ENCODE measurements at regions not wholly inside any gene's neighbourhood (a gene's known extent, or its start where the extent isn't known, plus 50 kb on each side); places are given as distances from the start of the nearest gene placed in this dataset.

DNA sequence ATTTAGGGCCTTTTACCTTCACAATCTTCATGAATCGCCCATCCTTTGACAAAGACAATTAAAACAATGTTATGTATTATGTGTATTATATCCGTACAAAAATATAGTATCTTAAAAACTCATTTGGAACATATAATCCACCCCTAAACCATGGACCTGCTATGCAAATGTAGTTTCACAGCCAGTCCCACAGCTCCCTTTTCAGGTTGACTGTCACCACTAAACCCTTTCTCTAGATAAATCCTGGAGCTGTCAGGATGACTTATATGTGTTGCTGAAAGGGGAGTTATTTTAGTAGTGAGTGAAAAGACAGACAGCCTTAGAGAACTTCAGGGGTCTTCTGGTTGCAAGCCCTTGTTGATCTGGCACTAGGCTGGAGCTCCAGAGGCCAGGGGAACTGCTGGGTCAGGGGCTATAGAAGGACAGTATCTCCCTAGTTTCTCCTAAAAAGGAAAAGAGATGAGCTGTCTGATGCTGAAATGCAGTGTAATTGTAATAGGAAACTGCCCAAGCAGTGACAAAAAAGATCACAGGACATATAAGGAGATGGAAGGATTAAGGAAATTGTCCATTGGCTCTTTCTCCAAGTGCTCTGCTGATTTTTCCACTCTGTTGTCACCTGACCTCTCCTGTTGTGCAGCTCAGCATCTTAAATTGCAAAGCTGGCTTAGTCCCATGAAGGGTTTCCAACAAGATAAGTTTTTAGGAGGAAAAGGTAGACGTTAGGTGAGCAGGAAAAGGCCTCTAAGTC, 127.7 kb downstream of the S1PR1 start:
- Histone ChIP-seq H3K9me3 (no peaks in the 10 kb centered on the region), H3K4me1 (no peaks in the 10 kb centered on the region), H3K4me3 (no peak overlapping the region), H3K36me3 (no peaks in the 10 kb centered on the region), H3K27me3 (ENCODE audit: low read depth) (no peaks in the 10 kb centered on the region), H3K27ac (no peak overlapping the region)
- TF ChIP-seq, protein P1, sequence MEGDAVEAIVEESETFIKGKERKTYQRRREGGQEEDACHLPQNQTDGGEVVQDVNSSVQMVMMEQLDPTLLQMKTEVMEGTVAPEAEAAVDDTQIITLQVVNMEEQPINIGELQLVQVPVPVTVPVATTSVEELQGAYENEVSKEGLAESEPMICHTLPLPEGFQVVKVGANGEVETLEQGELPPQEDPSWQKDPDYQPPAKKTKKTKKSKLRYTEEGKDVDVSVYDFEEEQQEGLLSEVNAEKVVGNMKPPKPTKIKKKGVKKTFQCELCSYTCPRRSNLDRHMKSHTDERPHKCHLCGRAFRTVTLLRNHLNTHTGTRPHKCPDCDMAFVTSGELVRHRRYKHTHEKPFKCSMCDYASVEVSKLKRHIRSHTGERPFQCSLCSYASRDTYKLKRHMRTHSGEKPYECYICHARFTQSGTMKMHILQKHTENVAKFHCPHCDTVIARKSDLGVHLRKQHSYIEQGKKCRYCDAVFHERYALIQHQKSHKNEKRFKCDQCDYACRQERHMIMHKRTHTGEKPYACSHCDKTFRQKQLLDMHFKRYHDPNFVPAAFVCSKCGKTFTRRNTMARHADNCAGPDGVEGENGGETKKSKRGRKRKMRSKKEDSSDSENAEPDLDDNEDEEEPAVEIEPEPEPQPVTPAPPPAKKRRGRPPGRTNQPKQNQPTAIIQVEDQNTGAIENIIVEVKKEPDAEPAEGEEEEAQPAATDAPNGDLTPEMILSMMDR (IDR thresholded peaks at IDR 0.05) = no peak
- intact Hi-C loops (cut with DNase I) = no loop called here
- DNase-seq (no peak), ATAC-seq (no peak)

DNA sequence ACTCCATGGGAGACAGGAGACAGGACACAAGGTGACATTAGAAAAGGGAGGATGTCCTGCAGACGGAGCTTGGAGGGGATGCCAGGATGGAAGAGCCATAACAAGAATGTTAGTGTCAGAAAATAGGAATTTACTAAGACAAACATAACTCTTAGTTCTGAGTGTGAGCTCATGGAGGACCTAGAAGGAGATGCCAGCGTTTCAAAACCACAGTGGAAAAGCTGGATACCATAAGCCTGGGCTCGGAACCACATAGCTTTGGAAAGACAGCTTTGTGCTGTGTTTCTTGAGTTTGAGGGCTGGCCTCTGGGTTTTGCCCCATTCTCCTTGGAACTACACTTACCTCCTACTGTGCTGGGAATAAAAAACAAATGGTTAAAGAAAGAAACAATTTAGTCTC, 128.4 kb downstream of the S1PR1 start:
- no peak for DNase-seq
- Histone ChIP-seq H3K36me3 (no peaks in the 10 kb centered on the region), H3K27me3 (ENCODE audit: low read depth) (no peaks in the 10 kb centered on the region), H3K9me3 (no peaks in the 10 kb centered on the region), H3K4me1 (no peaks in the 10 kb centered on the region), H3K27ac (no peak overlapping the region), H3K4me3 (no peak overlapping the region)
- intact Hi-C loops (cut with DNase I) = no loop called here
- TF ChIP-seq, protein P1 (IDR thresholded peaks at IDR 0.05) = no peak
- ATAC-seq = no peak

DNA sequence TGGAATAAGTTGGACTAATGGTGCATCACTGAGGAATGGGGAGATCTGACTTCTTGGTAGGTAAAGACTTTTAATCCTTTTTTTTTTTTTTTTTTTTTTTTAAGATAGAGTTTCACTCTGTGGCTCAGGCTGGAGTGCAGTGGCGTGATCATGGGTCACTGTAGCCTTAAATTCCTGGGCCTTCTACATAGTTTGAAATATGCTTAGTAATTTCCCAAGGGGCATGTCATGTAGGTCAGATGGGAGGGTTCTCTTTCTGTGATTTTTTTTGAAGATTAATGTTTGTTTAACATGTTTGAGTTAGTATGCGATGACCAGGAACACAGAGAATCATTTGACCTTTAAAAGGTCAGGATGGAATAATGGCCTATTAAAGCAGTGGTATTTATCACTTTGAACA, 129.1 kb downstream of the S1PR1 start:
- DNase-seq (no peak), ATAC-seq (no peak)
- Histone ChIP-seq H3K4me3 (no peak overlapping the region), H3K4me1 (no peaks in the 10 kb centered on the region), H3K36me3 (no peaks in the 10 kb centered on the region), H3K27ac (no peak overlapping the region), H3K27me3 (ENCODE audit: low read depth) (no peaks in the 10 kb centered on the region), H3K9me3 (no peaks in the 10 kb centered on the region)
- intact Hi-C loops (cut with DNase I) = no loop called here
- TF ChIP-seq, protein P1 (IDR thresholded peaks at IDR 0.05) = no peak

DNA sequence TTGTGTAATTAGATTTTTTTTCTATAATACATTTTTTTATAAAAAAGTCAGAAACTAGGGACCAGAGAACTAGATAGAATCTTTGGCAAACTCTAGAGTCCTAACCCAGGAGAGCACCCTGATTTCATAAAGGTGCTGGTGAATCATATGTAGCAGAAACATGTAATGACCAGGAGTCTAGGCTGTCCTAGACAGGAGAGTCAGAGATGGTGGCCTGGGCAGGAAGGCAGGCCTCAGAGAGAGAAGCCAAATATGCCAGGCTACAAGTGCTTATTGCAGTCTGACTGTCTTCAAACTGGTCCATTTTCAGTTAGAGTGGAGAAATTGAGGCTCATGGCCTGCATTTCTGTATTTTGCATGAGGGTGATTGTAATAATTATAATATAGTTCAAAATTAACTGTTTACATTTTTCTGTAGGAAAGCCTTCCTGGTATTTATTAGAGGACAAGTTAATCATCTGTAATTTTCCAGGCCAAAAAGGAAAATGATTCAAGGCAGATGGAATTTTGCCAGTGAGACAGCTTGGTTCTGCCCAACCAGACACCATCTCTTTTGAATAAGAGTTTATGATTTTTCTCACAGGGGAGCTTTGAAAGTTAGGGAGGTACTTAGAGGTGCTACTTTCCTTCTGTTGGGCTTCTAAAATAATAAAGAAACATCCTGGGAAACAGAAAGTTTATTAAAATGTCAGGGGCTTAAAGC, 129.8 kb downstream of the S1PR1 start:
- Histone ChIP-seq H3K27me3 (ENCODE audit: low read depth) (no peaks in the 10 kb centered on the region), H3K27ac (no peak overlapping the region), H3K4me3 (no peak overlapping the region), H3K9me3 (no peaks in the 10 kb centered on the region), H3K36me3 (no peaks in the 10 kb centered on the region), H3K4me1 (no peaks in the 10 kb centered on the region)
- intact Hi-C loops (cut with DNase I) = no loop called here
- ATAC-seq = no peak
- TF ChIP-seq, protein P1 (IDR thresholded peaks at IDR 0.05) = no peak
- DNase-seq = no peak

DNA sequence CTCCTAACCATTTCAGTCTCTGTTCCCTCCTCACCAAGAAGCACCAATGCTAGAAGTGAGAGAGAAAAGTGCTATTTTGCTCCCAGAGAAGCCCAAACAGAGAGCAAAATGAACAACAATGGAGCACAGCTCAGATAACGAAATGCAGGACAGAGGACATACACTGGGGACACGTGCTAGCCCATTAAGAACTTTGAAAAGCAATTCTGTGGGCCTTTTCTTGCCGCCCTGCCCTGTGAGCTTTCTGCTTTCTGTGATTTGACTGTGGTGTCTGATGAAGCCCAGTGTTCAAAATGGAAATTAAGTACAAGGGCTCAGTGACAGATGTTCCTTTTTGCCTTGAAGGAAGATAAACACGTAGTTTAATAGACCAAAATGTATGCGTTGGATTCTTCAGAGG, 130.8 kb downstream of the S1PR1 start:
- DNase-seq (no peak), ATAC-seq (no peak)
- no peaks in the 10 kb centered on the region for H3K4me1 ChIP-seq
- H3K9me3 ChIP-seq = peaks cover under 1% of the 10 kb centered on the region
- H3K36me3 ChIP-seq = no peaks in the 10 kb centered on the region
- no peak overlapping the region for H3K27ac ChIP-seq
- TF ChIP-seq, protein P1 (IDR thresholded peaks at IDR 0.05) = no peak
- no peaks in the 10 kb centered on the region for H3K27me3 ChIP-seq (ENCODE audit: low read depth)
- H3K4me3 ChIP-seq = no peak overlapping the region
- intact Hi-C loops (cut with DNase I) = no loop called here
